SK-N-MC (cell line): ENCODE measurements at regions not wholly inside any gene's neighbourhood (a gene's known extent, or its start where the extent isn't known, plus 50 kb on each side); places are given as distances from the start of the nearest gene placed in this dataset.

ENCODE experiments used
- EZH2 ChIP-seq: fragments of 200-600 bp; sonication (generic); IDR thresholded peaks from one replicate; pipeline ENCODE4 v1.6.1; 2017; ENCODE audit warnings: antibody characterized with exemption
- POLR2AphosphoS5 ChIP-seq: IDR thresholded peaks from 2 replicates; pipeline ENCODE4 v1.6.1; 2012; ENCODE audit warnings: mild to moderate bottlenecking, low read depth, low read length, borderline replicate concordance

- TF ChIP-seq POLR2AphosphoS5 (no peak), EZH2 (no peak)
These were observed 526.7 kb downstream of the PCDH7 start for GRCh38 chr4:31246856-31247255.
